H1 (cell line): ENCODE measurements at regions not wholly inside any gene's neighbourhood (a gene's known extent, or its start where the extent isn't known, plus 50 kb on each side); places are given as distances from the start of the nearest gene placed in this dataset.

ENCODE experiments used
- CEBPB ChIP-seq: IDR thresholded peaks from 2 replicates; pipeline ENCODE4 v1.6.1; 2012; ENCODE audit warnings: low read depth, low read length
- EZH2 ChIP-seq: fragments of 200-600 bp; sonication (generic); IDR thresholded peaks from 2 replicates; pipeline ENCODE4 v1.7.1; 2012; ENCODE audit warnings: low read depth, mild to moderate bottlenecking, moderate library complexity, low read length, inconsistent platforms; ENCODE audit not compliant: severe bottlenecking
- HDAC6 ChIP-seq: IDR thresholded peaks from one replicate; pipeline ENCODE4 v1.7.1; 2012; ENCODE audit warnings: low read depth, mild to moderate bottlenecking, inconsistent platforms, low read length, moderate library complexity
- POLR2A ChIP-seq, 2 experiments: IDR thresholded peaks; 1 replicate in 1 of 2; 2 replicates in 1 of 2; pipeline ENCODE4 v1.6.1; 2011; ENCODE audit warnings: low read depth in 2 of 2, low read length in 2 of 2, mild to moderate bottlenecking in 2 of 2; ENCODE audit errors: control extremely low read depth in 1 of 2
- POU5F1 ChIP-seq: IDR thresholded peaks from 2 replicates; pipeline ENCODE4 v1.6.1; 2011; ENCODE audit warnings: low read depth, mild to moderate bottlenecking, low read length, moderate library complexity
- RAD21 ChIP-seq, 2 experiments: IDR thresholded peaks in 1 of 2; conservative IDR thresholded peaks in 1 of 2; 2 replicates each; pipeline ENCODE4 v1.6.1; 2011; ENCODE audit warnings: low read depth in 2 of 2, low read length in 2 of 2, improper control_type of control experiment in 1 of 2, inconsistent platforms in 1 of 2, mild to moderate bottlenecking in 1 of 2, moderate library complexity in 1 of 2
- RFX5 ChIP-seq: IDR thresholded peaks from 2 replicates; pipeline ENCODE4 v1.6.1; 2011; ENCODE audit warnings: low read depth, low read length, improper control_type of control experiment, borderline replicate concordance
- TAF7 ChIP-seq: optimal IDR thresholded peaks from 2 replicates; pipeline ENCODE3; 2011; ENCODE audit warnings: low read depth, mild to moderate bottlenecking, inconsistent platforms, low read length, moderate library complexity, borderline replicate concordance
- TF ChIP-seq, protein P1 (sequence below), 3 experiments: IDR thresholded peaks; 1 replicate in 2 of 3; 2 replicates in 1 of 3; pipeline versions ENCODE4 v1.5.1 to v1.6.1; 2011; ENCODE audit warnings: low read length in 3 of 3, mild to moderate bottlenecking in 3 of 3, inconsistent platforms in 2 of 3, low read depth in 1 of 3, moderate library complexity in 1 of 3; ENCODE audit not compliant: insufficient read depth in 1 of 3; ENCODE audit errors: control extremely low read depth in 1 of 3
- TF ChIP-seq, protein P2 (sequence below): IDR thresholded peaks from 2 replicates; pipeline ENCODE4 v1.6.1; 2011; ENCODE audit warnings: low read depth, mild to moderate bottlenecking, low read length; ENCODE audit not compliant: insufficient read depth
- TF ChIP-seq, protein P3 (sequence below): IDR thresholded peaks from 2 replicates; pipeline ENCODE4 v1.6.1; 2011; ENCODE audit warnings: low read length, improper control_type of control experiment

DNA sequence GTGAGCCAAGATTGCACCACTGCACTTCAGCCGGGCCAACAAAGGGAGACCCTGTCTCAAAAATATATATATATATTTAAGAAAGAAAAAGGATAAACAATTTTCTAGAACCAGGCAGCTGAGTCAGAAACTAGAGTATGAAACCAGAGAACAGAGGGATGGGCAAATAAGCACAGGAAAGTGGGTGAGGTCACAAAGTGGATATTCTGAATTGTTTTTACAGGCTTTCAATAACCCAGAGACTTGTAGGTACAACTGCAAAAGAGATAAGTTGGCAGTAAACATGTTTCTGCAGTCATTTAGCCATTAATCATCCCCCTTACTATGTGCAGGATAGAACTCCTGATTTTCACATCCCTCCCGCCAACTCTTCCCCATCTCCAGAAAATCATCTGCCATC lies 94.2 kb downstream of the BTG1 start:
- TF ChIP-seq, protein P1, sequence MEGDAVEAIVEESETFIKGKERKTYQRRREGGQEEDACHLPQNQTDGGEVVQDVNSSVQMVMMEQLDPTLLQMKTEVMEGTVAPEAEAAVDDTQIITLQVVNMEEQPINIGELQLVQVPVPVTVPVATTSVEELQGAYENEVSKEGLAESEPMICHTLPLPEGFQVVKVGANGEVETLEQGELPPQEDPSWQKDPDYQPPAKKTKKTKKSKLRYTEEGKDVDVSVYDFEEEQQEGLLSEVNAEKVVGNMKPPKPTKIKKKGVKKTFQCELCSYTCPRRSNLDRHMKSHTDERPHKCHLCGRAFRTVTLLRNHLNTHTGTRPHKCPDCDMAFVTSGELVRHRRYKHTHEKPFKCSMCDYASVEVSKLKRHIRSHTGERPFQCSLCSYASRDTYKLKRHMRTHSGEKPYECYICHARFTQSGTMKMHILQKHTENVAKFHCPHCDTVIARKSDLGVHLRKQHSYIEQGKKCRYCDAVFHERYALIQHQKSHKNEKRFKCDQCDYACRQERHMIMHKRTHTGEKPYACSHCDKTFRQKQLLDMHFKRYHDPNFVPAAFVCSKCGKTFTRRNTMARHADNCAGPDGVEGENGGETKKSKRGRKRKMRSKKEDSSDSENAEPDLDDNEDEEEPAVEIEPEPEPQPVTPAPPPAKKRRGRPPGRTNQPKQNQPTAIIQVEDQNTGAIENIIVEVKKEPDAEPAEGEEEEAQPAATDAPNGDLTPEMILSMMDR (IDR thresholded peaks at IDR 0.05; ENCODE audit: control extremely low read depth in 1 of 3, insufficient read depth in 1 of 3, low read depth in 1 of 3, low read length in 3 of 3) = no peak
- TF ChIP-seq, protein P2, sequence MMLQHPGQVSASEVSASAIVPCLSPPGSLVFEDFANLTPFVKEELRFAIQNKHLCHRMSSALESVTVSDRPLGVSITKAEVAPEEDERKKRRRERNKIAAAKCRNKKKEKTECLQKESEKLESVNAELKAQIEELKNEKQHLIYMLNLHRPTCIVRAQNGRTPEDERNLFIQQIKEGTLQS = no peak
- TF ChIP-seq POLR2A (IDR thresholded peaks at IDR 0.05; ENCODE audit: control extremely low read depth in 1 of 2, low read depth in 2 of 2, low read length in 2 of 2) (no peak), POU5F1 (no peak), CEBPB (no peak), RFX5 (no peak), TAF7 (no peak), RAD21 (IDR thresholded peaks at IDR 0.05 in 1 of 2, conservative IDR thresholded peaks at IDR 0.05 in 1 of 2; ENCODE audit: low read depth in 2 of 2, low read length in 2 of 2) (no peak), EZH2 (no peak), HDAC6 (no peak)
- TF ChIP-seq, protein P3, sequence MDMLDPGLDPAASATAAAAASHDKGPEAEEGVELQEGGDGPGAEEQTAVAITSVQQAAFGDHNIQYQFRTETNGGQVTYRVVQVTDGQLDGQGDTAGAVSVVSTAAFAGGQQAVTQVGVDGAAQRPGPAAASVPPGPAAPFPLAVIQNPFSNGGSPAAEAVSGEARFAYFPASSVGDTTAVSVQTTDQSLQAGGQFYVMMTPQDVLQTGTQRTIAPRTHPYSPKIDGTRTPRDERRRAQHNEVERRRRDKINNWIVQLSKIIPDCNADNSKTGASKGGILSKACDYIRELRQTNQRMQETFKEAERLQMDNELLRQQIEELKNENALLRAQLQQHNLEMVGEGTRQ = no peak
